GM19240 (cell line): ENCODE measurements at regions not wholly inside any gene's neighbourhood (a gene's known extent, or its start where the extent isn't known, plus 50 kb on each side); places are given as distances from the start of the nearest gene placed in this dataset.

ENCODE experiments used
- DNase-seq: peaks from one replicate; pipeline ENCODE4 v3.0.0; 2011; ENCODE audit warnings: low spot score; ENCODE audit not compliant: insufficient read length

- no peak for DNase-seq
These were observed 607.1 kb downstream of the KCNJ2 start for GRCh38 chr17:70776441-70776840.

DNA sequence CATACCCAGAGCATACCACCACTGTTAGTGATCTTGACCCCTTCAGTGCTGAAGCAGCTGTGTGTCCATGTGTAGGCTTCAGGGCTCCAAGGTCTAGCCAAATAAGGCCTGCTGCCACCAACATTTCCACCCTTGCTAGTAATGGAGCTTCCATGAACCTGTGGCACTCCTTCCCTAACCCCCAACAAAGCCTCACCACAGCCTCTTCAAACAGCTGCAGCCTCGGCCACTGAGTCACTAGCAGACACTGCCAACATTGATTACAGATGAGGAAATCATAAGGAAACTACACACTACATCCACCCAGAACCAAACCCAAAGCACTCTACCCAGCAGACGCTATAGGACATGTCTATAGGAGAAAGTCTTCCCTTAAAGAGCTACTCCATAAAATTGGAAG is 610.7 kb downstream of the KCNJ2 start:
- DNase-seq, result no peak

DNA sequence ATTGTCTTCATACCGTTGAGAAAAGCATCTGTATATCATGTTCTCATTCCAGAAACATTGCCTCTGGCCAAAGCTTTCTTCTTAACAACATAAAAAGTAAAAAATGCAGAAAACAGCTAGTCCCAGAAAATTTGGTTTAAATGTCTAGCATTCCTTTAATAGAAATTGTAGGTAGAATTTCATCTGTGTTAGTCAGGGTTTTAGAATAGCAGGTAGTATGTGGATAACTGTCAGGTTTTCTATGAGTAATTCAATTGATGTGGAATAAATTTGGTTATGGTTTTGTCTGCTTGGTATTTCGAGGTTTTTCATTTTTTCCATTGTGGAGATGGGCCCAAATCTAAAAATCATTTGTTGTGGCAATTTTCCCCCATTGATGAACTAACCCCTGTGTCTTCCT is 616.7 kb downstream of the KCNJ2 start:
- DNase-seq, result no peak

GRCh38 chr17:70787721-70788300 is 618.5 kb downstream of the KCNJ2 start:
- DNase-seq, result no peak

DNA sequence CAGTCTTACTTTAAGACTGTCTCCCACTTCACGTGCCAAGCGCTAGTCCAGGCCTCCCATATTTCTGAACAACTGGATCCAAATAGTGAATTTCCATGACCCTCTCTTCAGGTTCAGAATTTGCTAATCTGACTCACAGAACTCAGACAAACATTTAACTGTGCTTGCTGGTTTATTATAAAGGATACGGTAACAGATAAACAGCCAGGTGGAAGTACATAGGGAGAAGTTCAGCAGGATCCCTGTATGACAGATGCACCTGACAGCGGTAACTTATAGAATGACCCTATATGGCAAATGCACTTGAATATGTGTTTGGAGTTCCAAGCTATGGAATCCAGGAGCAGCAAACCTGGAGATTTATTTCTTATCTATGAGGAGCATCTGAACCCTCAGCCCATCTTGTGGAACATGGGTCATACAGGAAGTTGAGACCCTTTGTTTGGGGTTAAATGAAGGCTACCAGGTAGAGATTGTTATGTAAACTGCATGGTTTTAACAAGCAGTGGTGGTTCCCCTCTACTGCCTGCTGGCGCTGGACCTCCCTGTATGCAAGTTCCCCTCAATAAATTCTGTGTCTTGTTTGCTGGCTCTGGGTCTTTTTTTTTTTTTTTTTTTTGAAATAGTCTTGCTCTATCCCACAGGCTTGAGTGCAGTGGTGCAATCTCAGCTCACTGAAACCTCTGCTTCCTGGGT is 622.6 kb downstream of the KCNJ2 start:
- no peak for DNase-seq

DNA sequence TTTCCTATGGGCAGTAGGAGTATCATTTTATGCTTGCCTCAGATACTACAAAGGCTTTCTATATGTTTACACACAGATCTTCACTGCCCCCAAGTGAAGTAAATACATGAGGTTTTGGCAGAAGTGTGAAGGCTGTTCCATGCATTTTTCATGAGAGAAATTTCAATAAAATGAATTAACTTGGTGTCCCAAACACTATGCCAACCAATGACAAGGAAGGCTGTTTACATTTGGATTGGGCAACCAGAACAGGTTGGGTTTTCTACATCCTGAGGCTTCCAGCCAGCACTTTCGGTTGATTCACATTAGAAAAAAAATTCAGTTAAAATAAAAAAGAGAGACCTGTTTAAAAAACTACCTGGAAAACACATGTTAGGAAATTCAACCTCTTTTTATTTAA is 625.4 kb downstream of the KCNJ2 start:
- DNase-seq, result no peak

DNA sequence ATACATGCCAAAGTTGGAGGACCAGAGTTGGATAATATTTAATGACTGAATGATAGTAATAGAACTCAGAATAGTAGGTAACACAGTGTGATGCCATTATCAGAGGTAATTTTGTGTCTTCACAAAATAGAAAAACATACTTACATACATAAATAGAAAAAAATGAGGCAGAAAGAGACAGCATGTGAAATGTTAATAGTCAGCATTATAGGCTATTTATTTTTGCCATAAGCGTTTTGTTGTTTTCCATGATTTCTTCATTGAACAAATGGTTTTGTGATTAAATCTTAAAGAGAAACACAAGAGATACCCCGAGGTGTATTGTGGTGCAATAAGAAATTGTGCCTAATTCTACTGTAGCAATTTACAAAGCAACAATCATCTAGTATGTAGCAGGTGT is 626.3 kb downstream of the KCNJ2 start:
- no peak for DNase-seq

- no peak for DNase-seq
These were observed 627.4 kb downstream of the KCNJ2 start for GRCh38 chr17:70796757-70797156.

- no peak for DNase-seq
These were observed 627.8 kb downstream of the KCNJ2 start for GRCh38 chr17:70797166-70797565.

DNA sequence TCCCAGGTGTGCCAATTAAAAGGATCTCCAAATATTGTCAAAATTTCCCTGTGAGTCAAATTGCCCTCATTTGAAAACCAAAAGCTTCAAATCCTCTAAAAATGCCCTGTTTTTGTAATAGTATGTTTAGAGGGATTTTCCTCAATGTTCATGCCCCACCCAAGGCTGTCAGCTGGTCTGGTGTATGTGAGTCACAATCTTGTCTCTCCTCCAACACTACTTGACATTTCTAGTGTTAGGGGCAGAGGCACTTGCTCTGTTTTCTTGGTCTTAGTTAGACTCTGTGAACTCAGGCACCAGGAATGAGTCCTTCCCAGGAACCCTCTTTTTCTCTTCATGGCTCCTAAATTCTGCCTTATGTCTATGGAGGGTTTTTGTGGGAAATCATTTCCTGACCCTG is 634.8 kb downstream of the KCNJ2 start:
- DNase-seq, result no peak

DNA sequence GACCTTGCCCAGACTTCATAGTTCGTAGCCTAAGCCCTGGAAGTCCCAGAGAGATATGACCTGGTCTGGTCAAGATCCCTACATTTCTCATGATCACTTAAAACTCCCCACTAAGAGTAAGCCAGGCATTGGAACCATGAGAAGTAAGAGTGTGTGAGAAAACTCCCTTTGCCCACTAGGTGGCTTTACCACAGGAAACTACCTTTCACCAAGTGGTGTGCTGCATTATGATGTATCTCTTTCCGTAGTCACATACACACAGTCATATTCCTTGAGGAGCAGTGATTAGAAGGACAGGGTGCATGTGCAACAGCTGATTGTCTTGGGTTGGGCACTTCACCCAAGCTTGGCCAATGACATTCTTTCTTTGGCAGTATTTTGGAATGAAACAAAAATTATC is 639.3 kb downstream of the KCNJ2 start:
- DNase-seq, result no peak

DNA sequence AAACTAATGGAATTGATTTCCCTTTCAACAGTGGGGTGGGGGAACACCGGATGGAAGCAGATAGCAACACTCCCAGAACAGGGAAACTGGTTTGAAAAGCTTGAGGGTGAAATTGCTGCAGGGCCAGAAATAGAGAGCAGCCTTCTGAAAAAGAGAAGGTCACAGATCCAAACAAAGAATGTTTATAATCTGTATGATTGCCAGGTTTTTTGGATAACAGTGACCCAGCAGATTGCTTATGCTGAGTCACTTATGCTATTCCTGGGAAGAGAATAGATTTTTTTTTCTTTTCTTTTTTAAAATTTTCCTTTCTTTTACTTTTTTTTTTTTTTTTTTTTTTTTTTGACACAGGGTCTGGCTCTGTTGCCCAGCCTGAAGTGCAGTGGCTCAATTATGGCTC is 641.3 kb downstream of the KCNJ2 start:
- no peak for DNase-seq

DNA sequence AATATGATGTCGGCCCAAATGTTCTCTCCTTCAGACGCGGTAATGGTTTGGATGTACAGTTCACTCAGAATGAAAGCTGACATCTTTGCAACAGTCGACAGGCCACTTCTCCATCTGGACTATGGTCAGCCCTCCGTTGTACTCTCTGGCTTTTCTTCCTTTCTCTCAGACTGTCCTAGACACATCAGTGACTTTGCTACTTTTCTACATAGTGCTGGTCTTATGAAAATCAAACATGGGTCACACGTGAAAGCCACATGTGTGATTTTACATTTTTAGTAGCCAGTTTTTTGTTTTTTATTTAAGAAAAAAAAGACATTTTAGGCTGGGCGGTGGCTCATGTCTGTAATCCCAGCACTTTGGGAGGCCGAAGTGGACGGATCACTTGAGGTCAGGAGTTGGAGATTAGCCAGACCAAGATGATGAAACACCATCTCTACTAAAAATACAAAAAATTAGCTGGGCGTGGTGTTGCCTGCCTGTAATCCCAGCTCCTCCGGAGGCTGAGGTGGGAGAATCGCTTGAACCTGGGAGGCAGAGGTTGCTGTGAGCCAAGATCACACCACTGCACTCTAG is 644.1 kb downstream of the KCNJ2 start:
- DNase-seq, result no peak

DNA sequence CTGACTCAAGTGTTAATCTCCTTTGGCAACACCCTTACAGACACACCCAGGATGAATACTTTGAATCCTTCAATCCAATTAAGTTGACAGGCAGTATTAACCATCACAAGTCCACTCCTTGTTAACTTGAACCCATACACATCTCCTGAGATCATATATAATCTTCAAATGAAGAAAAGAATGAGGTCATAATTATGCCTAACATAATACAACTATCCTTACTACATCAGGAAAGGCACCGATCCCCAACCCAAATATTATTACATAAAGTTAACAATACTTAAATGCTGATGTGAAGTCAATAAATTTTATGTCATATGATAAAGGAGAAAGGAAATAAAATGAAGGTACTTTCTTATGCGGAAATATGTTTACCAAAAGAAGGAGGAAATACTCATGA is 649.9 kb downstream of the KCNJ2 start:
- DNase-seq, result no peak

GRCh38 chr17:70820276-70820675 is 650.9 kb downstream of the KCNJ2 start:
- no peak for DNase-seq

DNA sequence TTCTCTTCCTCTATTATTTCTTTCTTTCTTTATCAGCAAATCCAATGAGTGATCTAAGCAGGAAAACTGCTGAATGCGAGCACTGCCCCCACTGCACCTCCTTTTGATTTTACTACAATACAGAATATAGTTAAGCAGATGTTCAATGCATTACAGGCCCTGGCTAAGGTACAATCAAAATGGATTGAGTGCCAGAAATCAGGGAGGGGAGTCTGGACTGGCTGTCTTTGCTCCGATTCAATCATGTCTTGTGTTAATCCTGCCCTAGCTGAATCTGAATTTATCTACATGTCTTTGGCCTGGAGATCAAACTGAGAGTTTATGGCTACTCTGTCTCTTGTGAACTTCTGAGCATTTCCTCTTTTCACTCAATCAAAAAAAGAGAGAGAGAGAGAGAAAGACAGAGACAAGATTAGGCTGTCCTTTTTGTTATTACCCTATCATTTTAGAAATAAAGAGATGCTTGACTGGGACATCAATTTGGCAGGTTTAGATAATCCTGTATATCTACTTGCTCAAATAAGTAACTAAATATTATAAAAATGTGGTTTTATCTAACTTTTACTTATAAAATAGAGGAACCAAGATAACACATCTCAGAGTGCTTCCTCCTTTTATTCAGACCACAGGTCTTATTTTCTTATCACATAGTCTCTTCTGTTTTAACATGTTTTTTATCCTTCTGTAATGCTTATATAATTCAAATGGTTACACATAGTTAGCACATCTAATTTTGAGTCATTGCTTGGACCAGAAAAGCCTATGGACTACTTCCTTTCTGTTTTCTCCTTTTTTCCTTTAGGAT is 656.2 kb downstream of the KCNJ2 start:
- DNase-seq, result no peak

DNA sequence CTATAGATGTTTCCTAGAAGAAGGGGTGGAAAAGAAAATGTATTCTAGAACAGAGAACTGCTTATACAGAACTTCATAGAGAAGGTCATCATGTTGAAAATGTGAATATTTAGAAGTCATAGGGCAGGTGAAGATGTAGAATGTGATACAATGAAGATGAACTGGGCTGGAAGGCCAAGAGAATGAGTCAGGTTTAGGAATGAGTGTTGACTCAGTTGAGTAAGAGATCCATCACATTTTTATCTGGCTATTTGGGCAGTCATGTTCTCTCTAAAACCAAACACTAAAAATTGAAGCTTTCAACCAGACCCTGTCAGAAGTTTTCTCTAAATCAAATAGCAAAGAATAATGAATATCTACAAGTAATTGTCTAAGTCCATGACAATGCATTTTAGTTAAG is 660.5 kb downstream of the KCNJ2 start:
- DNase-seq, result no peak

DNA sequence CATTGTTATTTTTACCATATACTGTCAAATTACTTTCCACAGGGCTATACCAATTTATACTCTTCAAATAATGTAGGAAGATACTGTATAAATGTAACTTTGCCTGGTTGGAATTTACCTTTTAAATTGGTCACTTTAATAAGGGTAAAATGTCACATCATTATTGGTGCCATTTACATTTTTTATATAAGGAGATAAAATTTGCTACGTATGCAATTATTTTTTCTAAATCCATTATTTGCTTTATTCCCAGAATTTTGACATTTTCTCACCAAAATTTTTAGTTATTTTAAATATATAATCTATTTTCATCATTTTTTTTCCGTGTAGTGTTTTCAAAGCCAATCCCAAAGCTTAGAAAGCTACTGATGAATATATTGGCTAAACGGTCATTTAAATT is 664.7 kb downstream of the KCNJ2 start:
- DNase-seq, result no peak

DNA sequence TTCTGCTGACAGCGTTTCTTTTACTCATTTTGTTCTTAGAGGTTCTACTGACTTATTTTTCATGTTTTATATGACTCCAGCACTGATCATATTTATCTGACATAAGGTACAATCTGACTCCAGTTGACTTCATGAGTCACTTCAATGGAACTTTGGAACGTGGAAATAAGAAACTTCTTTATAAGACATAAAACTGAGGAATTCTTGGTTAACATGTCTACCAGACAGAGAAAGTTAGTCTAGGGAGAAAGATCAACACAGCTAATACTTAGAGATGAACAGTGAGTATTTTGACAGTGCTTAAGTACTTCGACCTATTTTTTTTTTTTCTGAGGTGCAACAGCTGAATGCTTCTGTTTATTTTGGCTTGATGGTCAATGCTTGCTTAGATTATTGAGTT is 679.5 kb downstream of the KCNJ2 start:
- DNase-seq, result no peak

DNA sequence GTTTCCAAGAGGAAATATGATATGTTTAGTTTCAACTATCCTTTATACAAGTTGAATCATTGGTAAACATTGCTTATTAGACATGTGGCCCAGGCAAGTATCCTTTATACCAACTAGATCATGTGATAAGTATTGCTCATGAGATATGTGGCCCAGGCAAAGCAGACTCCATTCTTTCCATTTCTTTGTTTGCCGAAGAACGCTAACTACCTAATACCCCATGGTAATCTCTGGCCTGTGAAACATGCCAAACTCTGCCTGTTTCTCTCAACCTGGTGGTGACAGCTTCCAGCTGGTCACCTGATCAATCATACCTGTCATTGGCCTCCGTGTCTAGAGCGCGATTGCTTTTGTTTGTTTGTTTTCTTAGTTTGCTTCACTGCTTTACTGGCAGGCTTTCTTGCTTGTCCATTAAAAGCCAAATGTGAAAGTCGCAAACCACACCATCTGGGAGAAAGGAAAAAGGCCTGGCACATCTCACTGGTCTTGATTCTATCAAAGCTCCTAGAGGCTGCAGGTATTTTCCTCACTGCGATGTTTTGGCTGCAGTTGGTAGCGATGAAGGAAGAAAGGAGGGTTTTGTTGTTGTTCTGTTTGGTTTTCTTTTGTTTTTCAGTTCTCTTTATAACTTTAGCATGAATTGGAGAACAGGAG is 686.2 kb downstream of the KCNJ2 start:
- no peak for DNase-seq

DNA sequence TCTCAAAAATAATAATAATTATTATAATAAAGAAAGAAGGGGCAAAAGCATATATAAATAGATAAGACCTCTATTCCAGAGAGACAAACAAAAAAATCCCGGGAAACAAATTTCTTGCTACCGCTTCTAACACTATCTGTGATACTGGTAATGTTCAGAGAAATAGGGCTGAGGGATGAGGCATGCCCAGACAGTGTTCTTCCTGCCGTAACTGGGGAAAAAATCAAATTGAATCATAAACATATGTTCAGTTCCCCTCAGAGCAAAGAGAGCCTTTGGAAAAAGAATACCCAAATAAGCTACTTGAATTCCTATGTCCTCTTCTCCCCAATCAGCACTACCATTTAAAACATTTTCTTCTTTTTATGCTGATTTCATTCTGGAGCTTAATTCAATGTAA is 688.0 kb downstream of the KCNJ2 start:
- DNase-seq, result no peak

- DNase-seq, result no peak
These were observed 690.5 kb downstream of the KCNJ2 start for GRCh38 chr17:70859829-70860228.
